ENCODE measurements at regions not wholly inside any gene's neighbourhood (a gene's known extent, or its start where the extent isn't known, plus 50 kb on each side); places are given as distances from the start of the nearest gene placed in this dataset.

DNA sequence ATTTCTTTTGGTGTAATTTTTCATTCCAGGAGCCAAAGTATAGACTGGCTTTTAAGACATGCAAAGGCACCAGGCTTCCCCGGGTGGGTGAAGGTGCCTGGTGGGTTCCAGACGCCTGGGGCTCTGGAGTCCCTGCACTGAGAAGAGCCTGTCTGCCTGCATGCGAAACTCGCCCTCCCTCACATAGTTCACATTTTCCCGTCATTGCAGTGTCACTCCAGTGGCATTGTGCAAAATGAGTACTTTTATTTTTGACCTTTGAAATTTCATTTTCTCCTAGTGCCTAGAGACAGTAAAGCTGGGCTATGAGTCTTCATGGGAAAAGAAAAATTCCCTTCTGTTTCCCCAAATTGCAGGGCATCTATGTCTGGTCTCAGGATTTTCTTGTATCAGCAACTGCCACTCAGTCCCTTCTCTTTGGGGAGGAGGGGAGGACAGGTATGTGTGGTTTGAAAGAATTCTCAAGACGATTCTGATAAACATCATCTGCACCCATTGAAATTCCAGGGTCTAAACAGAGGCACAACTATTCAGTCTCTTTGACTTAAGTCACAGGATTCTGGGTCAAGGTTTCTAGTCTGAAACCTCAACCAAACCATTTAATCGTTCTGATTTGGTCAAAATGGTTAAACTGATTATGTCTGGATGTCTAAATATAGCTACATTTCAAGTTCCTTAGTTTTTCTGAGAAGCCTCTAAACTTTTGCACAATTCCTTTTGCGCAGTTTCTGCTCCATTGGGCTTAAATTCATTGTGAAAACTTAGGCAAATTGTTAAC lies 107.8 kb downstream of the CYP26A1 start:
- Histone ChIP-seq H3K27me3 (ENCODE audit: control insufficient read depth in 1 of 2, insufficient read depth in 2 of 2, low read length in 2 of 2) (no peaks in the 10 kb centered on the region), H3K9me3 (ENCODE audit: control insufficient read depth in 1 of 2, insufficient read depth in 1 of 2, low read length in 2 of 2) (no peaks in the 10 kb centered on the region), H3K4me3 (ENCODE audit: low read length) (no peak overlapping the region), H3K4me1 (ENCODE audit: insufficient read depth, low read length) (no peaks in the 10 kb centered on the region), H3K27ac (ENCODE audit: low read depth in 1 of 2, low read length in 2 of 2) (no peak overlapping the region), H3K36me3 (ENCODE audit: insufficient read depth, low read length) (no peaks in the 10 kb centered on the region)
- CTCF ChIA-PET: no interaction called here
- POLR2A ChIA-PET: no interaction called here
- TF ChIP-seq, protein P1, sequence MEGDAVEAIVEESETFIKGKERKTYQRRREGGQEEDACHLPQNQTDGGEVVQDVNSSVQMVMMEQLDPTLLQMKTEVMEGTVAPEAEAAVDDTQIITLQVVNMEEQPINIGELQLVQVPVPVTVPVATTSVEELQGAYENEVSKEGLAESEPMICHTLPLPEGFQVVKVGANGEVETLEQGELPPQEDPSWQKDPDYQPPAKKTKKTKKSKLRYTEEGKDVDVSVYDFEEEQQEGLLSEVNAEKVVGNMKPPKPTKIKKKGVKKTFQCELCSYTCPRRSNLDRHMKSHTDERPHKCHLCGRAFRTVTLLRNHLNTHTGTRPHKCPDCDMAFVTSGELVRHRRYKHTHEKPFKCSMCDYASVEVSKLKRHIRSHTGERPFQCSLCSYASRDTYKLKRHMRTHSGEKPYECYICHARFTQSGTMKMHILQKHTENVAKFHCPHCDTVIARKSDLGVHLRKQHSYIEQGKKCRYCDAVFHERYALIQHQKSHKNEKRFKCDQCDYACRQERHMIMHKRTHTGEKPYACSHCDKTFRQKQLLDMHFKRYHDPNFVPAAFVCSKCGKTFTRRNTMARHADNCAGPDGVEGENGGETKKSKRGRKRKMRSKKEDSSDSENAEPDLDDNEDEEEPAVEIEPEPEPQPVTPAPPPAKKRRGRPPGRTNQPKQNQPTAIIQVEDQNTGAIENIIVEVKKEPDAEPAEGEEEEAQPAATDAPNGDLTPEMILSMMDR (IDR thresholded peaks at IDR 0.05): no peak
- Mint-ChIP-seq H3K4me1 (ENCODE audit: low read depth) (no peaks in the 10 kb centered on the region), H3K27ac (no peak overlapping the region), H3K27me3 (no peaks in the 10 kb centered on the region), H3K36me3 (ENCODE audit: low read depth) (no peaks in the 10 kb centered on the region), H3K9me3 (no peaks in the 10 kb centered on the region), H3K4me3 (no peak overlapping the region)
- DNase-seq (no peak), ATAC-seq (ENCODE audit: poor library complexity) (no peak)
- intact Hi-C loops (cut with DNase I, micrococcal nuclease): no loop called here

DNA sequence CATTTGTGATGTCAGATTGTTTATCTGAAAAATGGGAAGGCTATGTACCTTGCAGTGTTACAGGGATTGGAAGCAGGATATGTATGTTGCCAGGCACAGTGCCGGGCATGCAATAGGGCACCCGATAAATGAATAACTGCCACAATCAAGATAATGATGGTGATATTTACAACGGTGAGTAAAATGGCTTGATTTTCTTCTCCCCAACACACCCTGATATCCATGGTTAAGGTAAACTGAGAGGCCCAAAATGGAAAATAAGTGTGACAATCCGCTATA lies 108.3 kb downstream of the CYP26A1 start:
- ATAC-seq (ENCODE audit: poor library complexity): no peak
- Mint-ChIP-seq H3K27me3 (no peaks in the 10 kb centered on the region), H3K36me3 (ENCODE audit: low read depth) (no peaks in the 10 kb centered on the region), H3K4me3 (no peak overlapping the region), H3K9me3 (no peaks in the 10 kb centered on the region), H3K4me1 (ENCODE audit: low read depth) (no peaks in the 10 kb centered on the region), H3K27ac (no peak overlapping the region)
- DNase-seq: no peak
- Histone ChIP-seq H3K9me3 (ENCODE audit: control insufficient read depth in 1 of 2, insufficient read depth in 1 of 2, low read length in 2 of 2) (no peaks in the 10 kb centered on the region), H3K27ac (ENCODE audit: low read depth in 1 of 2, low read length in 2 of 2) (no peak overlapping the region), H3K36me3 (ENCODE audit: insufficient read depth, low read length) (no peaks in the 10 kb centered on the region), H3K4me1 (ENCODE audit: insufficient read depth, low read length) (no peaks in the 10 kb centered on the region), H3K27me3 (ENCODE audit: control insufficient read depth in 1 of 2, insufficient read depth in 2 of 2, low read length in 2 of 2) (no peaks in the 10 kb centered on the region), H3K4me3 (ENCODE audit: low read length) (no peak overlapping the region)
- POLR2A ChIA-PET: no interaction called here
- CTCF ChIA-PET: no interaction called here
- TF ChIP-seq, protein P1 (IDR thresholded peaks at IDR 0.05): no peak
- intact Hi-C loops (cut with DNase I, micrococcal nuclease): no loop called here

GRCh38 chr10:93182790-93183189 lies 109.1 kb downstream of the CYP26A1 start:
- intact Hi-C loops (cut with DNase I, micrococcal nuclease): no loop called here

More at GRCh38 chr10:93182790-93183189, 109.1 kb downstream of the CYP26A1 start:
- Mint-ChIP-seq H3K9me3 (no peaks in the 10 kb centered on the region), H3K4me1 (ENCODE audit: low read depth) (no peaks in the 10 kb centered on the region), H3K27me3 (no peaks in the 10 kb centered on the region), H3K4me3 (no peak overlapping the region), H3K27ac (no peak overlapping the region), H3K36me3 (ENCODE audit: low read depth) (no peaks in the 10 kb centered on the region)
- H3K36me3 ChIP-seq (ENCODE audit: insufficient read depth, low read length): no peaks in the 10 kb centered on the region
- H3K27me3 ChIP-seq (ENCODE audit: control insufficient read depth in 1 of 2, insufficient read depth in 2 of 2, low read length in 2 of 2): peaks cover 0 to under 1% of the 10 kb centered on the region in 2 experiments
- TF ChIP-seq, protein P1 (IDR thresholded peaks at IDR 0.05): no peak
- H3K9me3 ChIP-seq (ENCODE audit: control insufficient read depth in 1 of 2, insufficient read depth in 1 of 2, low read length in 2 of 2): no peaks in the 10 kb centered on the region
- POLR2A ChIA-PET: no interaction called here
- H3K4me3 ChIP-seq (ENCODE audit: low read length): no peak overlapping the region
- ATAC-seq (ENCODE audit: poor library complexity): no peak
- DNase-seq: no peak
- CTCF ChIA-PET: no interaction called here
- no peak overlapping the region for H3K27ac ChIP-seq (ENCODE audit: low read depth in 1 of 2, low read length in 2 of 2)
- no peaks in the 10 kb centered on the region for H3K4me1 ChIP-seq (ENCODE audit: insufficient read depth, low read length)
